ENCODE measurements at regions not wholly inside any gene's neighbourhood (a gene's known extent, or its start where the extent isn't known, plus 50 kb on each side); places are given as distances from the start of the nearest gene placed in this dataset.
A peak's percentile ranks its signal among the peaks of the same experiment; 100 is the strongest.

DNA sequence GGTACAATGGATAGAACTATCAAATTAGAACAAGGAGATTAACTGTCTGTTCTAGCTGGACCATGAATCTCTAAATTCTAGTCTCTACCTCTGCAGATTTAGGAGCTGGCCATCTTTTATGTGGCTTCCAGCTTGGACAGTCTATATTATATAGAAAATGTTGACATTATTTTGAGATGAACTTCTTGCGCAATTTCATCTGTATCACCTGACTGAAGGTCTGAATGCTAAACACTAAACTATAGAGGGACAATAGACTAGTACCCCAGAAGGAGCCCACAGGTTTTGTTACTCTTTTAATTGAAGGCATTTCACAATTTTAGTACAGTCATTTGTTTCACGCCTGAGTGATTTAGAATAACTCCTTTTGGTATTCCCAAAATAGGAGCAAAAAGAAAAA, 222.4 kb upstream of the ANKRD30A start:
- TF ChIP-seq EZH2 (optimal IDR thresholded peaks at IDR 0.05; ENCODE audit: low read depth, low read length) (no peak), EZH2phosphoT487 (IDR thresholded peaks at IDR 0.05; ENCODE audit: low read length) (no peak), CTCF (IDR thresholded peaks at IDR 0.05; ENCODE audit: low read length) (no peak)
- Histone ChIP-seq H3K27me3 (replicated peaks; ENCODE audit: insufficient read depth, low read length) (no peaks in the 10 kb centered on the region), H3K9me3 (replicated peaks; ENCODE audit: insufficient read depth, low read length) (no peaks in the 10 kb centered on the region)

DNA sequence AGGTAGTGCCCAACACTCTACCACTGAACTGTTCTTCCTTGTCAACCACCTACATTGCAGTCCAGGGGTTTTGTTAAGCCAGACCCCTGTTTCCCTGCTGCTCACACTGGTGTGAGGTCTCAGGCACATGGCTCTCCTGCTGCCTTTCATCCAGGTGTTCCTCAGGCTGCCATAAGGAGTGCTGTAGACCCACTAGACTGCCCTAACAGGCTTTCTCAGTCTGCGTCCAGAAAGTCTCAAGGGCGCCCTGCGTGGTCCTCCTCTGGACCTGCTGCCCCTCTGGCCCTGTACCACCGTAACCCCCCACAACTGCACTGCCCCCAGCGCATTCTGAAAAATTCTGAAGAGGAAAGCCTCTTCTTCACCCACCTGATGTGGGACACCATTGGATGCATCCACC, 225.7 kb upstream of the ANKRD30A start:
- no peak for DNase-seq
- Histone ChIP-seq H2AFZ (ENCODE audit: low read length) (no peak overlapping the region), H3K36me3 (replicated peaks; ENCODE audit: insufficient read depth, low read length) (no peaks in the 10 kb centered on the region), H4K20me1 (ENCODE audit: insufficient read depth, low read length) (no peaks in the 10 kb centered on the region), H3K4me3 (ENCODE audit: low read length) (no peak overlapping the region), H3F3A (ENCODE audit: insufficient read depth, low read length) (no peaks in the 10 kb centered on the region), H3K9me3 (replicated peaks; ENCODE audit: insufficient read depth, low read length) (no peaks in the 10 kb centered on the region), H3K9ac (ENCODE audit: low read length) (no peak overlapping the region), H3K79me2 (ENCODE audit: low read length) (no peaks in the 10 kb centered on the region), H3K27me3 (replicated peaks; ENCODE audit: insufficient read depth, low read length) (no peaks in the 10 kb centered on the region), H3K4me2 (ENCODE audit: low read depth, low read length) (no peak overlapping the region), H3K27ac (ENCODE audit: low read length) (no peak overlapping the region), H3K4me1 (ENCODE audit: low read length) (no peaks in the 10 kb centered on the region), H3K9me2 (replicated peaks; ENCODE audit: insufficient read depth, low read length) (no peaks in the 10 kb centered on the region)
- TF ChIP-seq EZH2 (optimal IDR thresholded peaks at IDR 0.05; ENCODE audit: low read depth, low read length) (no peak), EZH2phosphoT487 (IDR thresholded peaks at IDR 0.05; ENCODE audit: low read length) (no peak), CTCF (IDR thresholded peaks at IDR 0.05; ENCODE audit: low read length) (no peak)

More for the DNA sequence above, 222.4 kb upstream of the ANKRD30A start:
- DNase-seq, result no peak
- no peak overlapping the region for H2AFZ ChIP-seq (ENCODE audit: low read length)
- no peaks in the 10 kb centered on the region for H4K20me1 ChIP-seq (ENCODE audit: insufficient read depth, low read length)
- H3K27ac ChIP-seq (ENCODE audit: low read length), result no peak overlapping the region
- H3K36me3 ChIP-seq (replicated peaks; ENCODE audit: insufficient read depth, low read length), result no peaks in the 10 kb centered on the region
- H3F3A ChIP-seq (ENCODE audit: insufficient read depth, low read length), result no peaks in the 10 kb centered on the region
- H3K9ac ChIP-seq (ENCODE audit: low read length), result no peak overlapping the region
- no peaks in the 10 kb centered on the region for H3K4me1 ChIP-seq (ENCODE audit: low read length)
- H3K4me3 ChIP-seq (ENCODE audit: low read length), result no peak overlapping the region
- H3K9me2 ChIP-seq (replicated peaks; ENCODE audit: insufficient read depth, low read length), result no peaks in the 10 kb centered on the region
- no peaks in the 10 kb centered on the region for H3K79me2 ChIP-seq (ENCODE audit: low read length)
- H3K4me2 ChIP-seq (ENCODE audit: low read depth, low read length), result no peak overlapping the region

DNA sequence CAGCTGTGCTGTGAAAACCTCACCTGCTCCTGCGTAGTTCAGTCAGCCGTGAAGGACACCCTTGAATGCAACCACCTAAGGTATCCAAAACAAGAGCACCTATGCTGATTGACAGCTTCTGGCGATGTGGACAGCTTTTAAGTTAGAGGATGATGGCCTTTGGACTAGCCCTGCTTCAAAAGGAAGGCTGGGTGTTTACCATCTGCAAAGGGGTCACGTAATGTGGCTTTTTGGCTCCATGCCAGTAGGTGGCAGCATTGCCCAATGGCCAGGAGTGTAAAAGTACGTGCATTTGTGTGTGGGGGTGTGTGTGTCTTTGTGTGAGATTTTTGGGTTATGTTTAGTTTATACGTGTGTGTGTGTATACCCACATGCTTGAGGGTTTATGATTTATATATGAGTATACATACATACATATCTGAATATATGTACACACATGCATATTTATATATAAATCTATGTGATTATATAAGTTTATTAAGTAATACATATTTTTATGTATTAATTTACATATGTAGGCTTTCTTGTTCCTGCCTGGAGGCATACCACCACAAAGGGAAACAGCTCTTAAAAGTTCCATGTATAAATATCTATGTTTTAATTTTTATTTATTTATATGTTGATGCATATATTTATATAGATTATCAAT, 236.3 kb upstream of the ANKRD30A start:
- Histone ChIP-seq H3F3A (ENCODE audit: insufficient read depth, low read length) (no peaks in the 10 kb centered on the region), H3K4me2 (ENCODE audit: low read depth, low read length) (no peak overlapping the region), H3K79me2 (ENCODE audit: low read length) (no peaks in the 10 kb centered on the region), H3K4me1 (ENCODE audit: low read length) (no peaks in the 10 kb centered on the region), H3K9me2 (replicated peaks; ENCODE audit: insufficient read depth, low read length) (no peaks in the 10 kb centered on the region), H3K36me3 (replicated peaks; ENCODE audit: insufficient read depth, low read length) (no peaks in the 10 kb centered on the region), H3K27ac (ENCODE audit: low read length) (no peak overlapping the region), H3K9ac (ENCODE audit: low read length) (no peak overlapping the region), H3K27me3 (replicated peaks; ENCODE audit: insufficient read depth, low read length) (no peaks in the 10 kb centered on the region), H3K4me3 (ENCODE audit: low read length) (no peak overlapping the region), H4K20me1 (ENCODE audit: insufficient read depth, low read length) (no peaks in the 10 kb centered on the region), H2AFZ (ENCODE audit: low read length) (no peak overlapping the region), H3K9me3 (replicated peaks; ENCODE audit: insufficient read depth, low read length) (no peaks in the 10 kb centered on the region)
- TF ChIP-seq EZH2 (optimal IDR thresholded peaks at IDR 0.05; ENCODE audit: low read depth, low read length), result no peak
- TF ChIP-seq CTCF (IDR thresholded peaks at IDR 0.05; ENCODE audit: low read length), result peak; percentile 88
- no peak for TF ChIP-seq EZH2phosphoT487 (IDR thresholded peaks at IDR 0.05; ENCODE audit: low read length)
- peak; percentile 62 for DNase-seq

All from MM.1S (cell line).